Activated CD4-positive, alpha-beta T cell treated with anti-CD3 and anti-CD28 coated beads, Interleukin-2, amount 50 U/mL, for 4 hours (primary cell): ENCODE measurements at regions not wholly inside any gene's neighbourhood (a gene's known extent, or its start where the extent isn't known, plus 50 kb on each side); places are given as distances from the start of the nearest gene placed in this dataset.
"Not testable (repeated sequence)": the region's sequence is repeated elsewhere in the genome, so short reads cannot be mapped to it uniquely, and the experiment has no call there.

Experiments
- DNase-seq, 2 experiments: peaks; one replicate each; pipeline ENCODE4 v3.0.0-alpha.2; 2020

DNA sequence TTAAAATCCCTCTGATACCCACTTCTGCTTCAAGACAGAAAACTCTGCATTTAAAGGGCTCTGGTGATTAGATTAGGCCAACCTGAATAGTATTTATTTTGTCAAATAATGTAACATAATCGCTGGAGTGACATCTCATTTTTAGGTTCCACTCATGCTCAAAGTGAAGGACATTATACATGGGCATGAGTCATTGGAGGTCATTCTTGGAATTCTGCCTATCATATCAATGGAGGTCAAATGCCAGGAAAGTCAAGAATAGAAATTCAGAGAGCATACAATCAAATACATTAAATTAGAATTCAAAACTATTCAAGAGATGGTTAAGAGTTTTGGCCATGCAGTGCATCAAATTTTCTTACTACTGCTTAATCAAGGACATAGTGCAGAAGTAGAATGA is 50.8 kb upstream of the PRSS1 start:
- DNase-seq = no peak

DNA sequence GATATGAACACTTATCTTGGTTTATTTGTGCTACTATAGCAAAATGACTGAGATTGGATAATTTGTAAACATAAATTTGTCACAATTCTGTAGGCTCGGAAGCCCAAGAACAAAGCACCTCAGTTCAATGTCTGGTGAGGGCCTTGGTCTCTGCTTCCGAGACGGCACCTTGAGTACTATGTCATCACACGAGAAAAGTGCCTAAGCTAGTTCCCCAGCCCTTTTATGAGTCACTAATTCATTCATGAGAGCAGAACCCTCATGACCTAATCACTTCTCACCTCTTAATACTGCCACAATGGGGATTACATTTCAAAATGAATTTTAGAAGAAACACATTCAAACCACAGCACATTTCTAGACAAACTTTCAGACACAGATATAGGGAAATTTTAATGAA is 52.0 kb upstream of the PRSS1 start:
- no peak for DNase-seq

DNA sequence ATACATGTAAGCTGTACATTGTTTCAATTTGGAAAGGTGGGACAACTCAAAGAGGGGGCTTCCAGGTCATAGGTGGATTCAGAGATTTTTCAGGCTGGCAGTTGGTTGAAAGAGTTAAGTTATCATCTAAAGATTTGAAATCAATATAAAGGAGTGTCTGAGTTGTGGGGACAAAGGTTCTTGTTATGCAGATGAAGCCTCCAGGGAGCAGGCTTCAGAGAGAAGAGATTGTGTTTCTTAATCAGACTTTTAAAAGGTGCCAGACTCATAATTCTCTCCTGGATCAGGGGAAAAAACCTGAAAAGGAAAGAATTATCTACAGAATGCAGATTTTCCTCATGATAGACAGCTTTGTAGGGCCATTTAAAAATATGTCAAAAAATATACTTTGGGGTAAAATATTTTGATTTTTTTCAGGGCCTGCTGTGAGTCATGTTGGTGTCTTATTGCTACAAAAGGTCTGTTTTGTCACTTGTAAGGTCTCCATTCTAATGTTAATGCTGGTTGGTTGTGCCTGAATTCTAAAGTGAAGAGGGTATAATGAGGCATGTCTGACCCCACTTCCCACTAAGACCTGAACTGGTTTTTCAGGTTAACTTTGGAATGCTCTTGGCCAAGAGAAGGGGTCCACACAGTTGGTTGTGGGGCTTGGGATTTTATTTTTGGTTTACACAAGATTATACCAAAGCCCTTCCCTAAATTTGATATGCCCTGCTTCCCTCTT is 52.7 kb upstream of the PRSS1 start:
- no peak for DNase-seq

DNA sequence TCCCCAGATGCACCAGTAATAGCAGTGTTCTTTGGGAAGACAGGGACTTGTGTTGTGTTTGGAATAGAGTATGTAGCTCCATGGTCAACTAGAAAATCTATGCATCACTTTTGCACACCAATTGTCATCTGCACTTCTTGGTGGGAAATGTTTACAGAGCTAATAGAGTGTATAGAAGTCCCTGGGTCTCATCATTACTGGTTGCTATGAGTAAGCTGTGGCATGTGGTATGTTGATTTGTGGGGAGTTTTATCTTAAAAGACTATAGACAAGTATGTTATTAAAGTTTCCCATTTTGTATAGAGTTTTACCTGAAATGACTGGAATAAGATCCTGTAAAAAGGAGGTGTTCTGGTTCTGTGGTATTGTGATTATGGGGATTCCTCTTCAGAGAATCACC is 55.4 kb upstream of the PRSS1 start:
- DNase-seq = no peak

DNA sequence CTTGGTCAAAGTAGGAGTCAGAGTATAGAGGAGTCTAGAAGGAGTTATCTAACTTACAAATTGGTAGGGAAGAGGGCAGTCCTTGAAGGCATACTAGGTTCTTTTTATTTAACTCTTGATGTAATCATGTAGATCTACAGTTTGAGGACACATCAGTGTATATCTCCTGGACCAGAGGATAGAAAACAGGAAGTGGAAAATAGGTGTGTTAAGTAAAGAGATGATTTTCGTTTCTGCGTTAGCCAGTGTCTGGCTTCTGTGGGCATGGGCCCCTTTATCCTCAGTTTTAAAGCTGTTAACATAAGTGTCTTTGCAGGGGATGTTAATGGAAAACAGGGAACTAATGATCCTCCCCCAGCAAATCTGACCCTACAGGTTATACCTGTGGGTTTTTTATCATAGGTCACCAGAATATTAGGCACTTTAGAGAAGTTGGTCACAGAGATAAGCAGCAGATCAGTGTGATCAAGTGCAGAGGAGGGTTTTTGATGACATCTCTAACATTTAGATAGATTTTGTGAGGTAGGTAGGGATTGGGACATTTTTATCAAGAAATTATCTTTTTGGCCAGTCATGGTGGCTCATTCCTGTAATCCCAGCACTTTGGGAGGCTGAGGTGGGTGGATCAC is 58.6 kb upstream of the PRSS1 start:
- DNase-seq = no peak

DNA sequence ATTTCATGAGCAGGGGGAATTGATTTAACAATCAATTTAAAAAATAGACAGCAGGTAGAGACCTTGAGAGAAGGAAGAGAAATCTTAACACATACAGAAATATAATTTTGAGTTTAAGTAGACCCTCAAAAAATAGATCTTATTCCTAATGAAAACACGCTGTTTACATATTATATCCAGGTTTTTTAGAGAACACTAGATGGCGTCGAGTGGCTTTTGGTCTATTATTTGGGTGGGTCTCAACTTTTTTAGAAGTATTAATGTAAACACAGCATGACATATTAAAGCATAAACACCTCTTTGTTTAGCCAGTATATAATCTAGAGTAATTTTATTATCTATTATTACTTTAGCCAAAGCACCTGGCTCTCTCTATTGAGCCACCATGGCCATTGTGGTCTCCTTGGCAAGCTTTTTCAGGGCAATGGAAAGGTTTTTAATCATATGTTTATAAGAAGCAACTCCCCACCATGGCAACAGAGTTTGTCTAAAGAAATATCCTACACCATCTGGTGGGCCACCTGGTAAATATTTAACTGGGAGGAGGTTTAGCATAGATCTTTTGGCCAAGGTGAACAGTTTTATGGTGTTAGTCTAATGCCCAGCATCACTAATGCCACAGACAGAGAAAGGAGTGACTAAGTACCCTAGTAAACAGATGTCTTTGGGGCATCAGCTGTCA is 59.7 kb upstream of the PRSS1 start:
- DNase-seq = no peak

DNA sequence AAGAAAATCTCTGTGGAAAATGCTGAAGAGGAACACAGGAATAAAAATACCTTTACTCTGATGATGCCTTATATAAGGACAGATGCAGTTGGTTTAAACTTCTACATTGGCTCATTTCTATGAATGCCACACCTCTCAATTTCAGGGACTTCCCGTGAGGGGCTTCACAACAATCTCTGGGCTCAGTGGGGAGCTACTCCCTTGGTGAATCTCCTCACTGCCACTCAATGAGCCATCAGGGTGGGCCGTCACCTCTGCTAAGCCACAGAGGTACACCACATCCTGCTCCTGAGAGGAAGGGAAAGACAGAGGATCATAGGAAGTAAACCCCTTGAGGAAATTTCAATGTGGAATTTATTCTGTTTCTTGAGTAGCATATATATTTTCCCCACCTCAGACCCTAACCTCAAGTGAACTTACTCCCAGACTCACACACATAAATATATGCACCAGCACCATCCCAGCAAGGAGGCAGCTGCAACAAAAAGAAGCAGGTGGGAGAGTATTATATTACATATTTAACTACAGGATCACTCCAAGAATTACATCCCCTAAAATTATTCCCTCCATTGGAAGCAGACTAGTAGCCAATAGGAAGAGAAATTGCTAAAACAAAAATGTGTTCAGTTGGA is 63.3 kb upstream of the PRSS1 start:
- DNase-seq = no peak

DNA sequence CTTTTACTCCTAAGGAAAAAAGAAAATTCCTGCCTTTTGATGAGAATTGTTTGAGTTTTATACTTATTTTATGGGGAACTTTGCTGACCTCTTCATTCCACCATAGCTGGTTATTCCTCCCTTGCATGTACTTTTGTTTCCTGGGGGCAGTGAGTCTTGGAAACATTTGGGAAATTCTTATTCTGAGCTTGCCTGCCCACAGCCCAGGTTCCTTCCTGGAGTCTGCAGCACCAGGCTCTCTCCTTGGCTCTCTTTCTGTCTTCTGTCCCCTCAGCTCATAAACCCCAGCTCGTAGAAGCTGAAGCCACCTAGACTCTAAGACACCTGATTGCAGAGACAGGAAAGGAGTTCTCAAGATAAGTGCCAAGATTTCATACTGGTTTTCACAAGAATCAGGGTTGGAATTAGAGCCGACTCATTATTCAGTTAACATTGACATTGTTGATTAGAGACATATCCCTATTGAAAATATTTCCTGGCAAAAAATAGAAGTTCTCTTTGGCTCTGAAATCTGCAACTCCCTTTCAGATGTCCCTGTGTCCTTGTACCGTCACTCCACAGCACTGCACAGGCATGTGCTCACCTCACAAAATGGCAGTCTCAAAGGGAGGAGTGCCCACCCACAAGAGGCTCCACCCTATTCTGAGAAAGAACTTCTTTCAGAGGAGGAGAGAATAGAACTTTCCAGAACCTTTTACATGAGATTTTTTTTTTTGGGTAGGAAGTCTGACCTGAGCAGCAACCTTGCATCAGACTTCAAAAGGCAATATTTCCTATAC is 67.8 kb upstream of the PRSS1 start:
- DNase-seq = no peak

DNA sequence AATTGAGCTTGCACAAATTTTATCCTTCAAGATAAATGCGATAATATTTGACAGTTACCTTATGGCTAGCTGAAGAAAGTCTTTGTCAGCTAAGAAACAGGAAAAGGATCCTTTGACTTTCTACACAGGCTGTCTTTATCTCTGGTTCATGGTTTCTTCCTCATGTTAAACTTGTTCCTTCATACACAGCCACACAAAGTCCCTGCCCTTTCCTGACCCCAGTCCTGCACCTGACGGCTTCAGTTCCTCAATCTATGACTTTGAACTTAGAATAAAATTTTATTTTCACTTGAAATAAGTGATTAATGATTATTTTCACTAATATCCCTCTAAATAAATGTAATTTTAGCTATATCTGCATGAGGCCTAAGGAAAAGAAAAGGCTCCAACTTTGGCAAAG is 77.8 kb upstream of the PRSS1 start:
- no peak for DNase-seq

DNA sequence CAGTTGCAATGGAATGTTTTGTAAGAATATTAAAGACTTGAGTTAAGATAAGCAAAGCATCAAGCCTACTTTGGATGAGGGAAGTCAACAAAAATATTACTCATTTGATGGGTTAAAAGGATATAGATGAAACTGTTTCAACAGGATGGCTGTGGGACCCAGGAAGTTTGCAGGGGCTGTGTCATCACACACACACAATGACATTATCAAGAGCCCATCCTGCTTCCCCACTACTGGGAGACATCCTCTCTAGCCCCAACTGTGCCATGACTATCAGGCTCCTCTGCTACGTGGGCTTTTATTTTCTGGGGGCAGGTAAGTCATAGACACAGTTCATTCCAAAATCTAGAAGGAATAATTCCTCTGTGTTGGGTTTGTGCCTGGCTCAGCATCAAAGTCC is 78.8 kb upstream of the PRSS1 start:
- DNase-seq = no peak

DNA sequence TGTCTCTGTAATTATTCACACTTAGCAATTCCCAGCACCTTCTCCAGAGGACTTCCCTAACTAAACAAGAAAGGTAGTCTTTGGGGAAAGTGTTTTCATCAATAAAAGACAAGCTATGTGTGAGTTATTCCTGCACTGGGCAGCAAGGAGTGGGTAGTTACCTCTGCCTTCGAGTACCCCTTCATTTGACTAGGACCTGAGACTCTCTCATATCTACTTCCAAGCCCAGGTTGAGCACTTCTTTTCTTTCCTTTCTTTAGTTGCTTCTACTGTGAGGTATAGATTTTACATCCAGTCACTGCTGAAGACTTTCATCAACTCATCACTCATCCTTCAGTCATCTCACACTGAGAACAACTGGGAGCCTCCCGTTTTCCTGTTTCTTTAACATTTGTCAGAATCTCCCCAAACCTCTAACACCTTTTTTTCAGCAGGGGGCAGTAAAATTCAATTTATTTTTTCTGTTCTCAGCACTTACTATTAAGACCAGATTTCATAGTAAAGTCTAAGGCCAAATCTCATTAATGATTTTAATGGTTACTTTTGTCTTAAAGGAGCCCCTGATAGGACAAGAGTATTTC is 80.1 kb upstream of the PRSS1 start:
- no peak for DNase-seq

DNA sequence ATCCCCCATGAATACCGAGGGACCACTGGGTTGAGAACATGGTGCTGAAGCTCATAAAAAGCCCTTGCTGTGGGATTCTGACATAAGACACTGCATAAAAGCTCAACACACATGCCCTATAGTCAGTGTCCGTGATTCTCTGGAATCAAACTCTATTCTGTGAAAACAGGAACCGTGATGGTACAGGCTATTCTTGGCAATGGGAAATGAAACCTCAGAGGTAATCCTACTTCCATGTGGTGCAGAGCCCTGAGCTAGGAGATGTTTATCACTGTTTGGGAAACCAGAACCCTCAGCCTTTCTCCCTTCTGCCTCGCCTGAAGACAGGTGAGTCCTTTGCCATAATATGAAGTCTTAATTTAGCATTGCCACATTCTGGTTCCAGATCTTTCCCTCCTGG is 80.8 kb upstream of the PRSS1 start:
- no peak for DNase-seq

DNA sequence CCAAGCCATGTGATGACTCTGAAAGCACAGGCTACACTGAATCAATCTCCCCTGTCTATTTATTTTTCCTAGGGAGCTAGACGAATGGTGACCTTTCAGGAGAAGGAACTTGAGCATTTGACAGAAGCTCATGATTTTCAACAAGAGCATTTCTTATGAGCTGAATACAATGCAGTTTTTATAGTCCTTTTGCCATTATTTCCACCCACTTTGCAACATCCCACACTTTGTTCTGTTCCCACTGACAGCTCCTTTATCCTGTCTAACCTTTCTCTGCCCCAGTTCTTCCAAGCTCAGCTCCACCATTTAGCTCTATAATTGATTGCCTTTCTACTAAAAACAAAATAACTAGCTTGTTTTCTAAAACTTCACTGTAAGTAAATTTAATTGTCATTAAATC is 91.9 kb upstream of the PRSS1 start:
- DNase-seq = no peak

DNA sequence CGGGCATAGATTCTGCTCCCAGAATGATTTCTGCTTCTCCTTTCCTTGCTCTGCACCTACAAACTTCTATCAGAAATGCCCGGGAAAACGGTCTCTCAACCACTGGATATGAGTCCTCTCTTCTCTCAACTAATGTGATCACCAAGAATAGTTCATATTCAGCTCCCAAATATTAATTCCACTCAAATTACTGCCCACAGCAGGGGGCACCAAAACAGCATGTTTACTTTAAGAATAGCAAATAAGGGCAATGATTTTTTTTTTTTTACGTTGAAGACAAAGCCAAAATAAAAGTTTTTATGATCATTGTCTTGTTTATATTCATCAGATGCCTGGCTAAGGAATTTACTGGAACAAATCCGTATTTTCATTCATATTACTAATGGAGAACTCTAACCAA is 94.9 kb upstream of the PRSS1 start:
- DNase-seq = no peak

DNA sequence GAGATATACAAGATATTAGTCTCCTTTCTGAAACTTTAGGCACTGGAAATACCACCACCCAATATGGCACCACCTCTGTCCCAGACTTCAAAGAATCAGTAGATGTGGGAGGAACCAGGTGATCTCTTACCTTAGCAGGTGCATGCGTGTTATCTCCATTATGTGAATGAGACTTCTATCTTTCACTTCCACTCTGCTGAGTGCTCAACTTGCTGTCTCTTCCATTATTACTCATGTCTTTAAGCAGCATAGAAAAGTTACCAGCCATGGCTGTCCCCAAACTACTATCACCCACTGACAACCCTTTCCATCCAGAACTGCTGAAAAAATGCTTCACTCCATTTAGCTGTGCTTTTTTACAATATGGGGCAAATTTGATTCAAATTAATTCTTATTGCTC is 101.5 kb upstream of the PRSS1 start:
- no peak for DNase-seq

DNA sequence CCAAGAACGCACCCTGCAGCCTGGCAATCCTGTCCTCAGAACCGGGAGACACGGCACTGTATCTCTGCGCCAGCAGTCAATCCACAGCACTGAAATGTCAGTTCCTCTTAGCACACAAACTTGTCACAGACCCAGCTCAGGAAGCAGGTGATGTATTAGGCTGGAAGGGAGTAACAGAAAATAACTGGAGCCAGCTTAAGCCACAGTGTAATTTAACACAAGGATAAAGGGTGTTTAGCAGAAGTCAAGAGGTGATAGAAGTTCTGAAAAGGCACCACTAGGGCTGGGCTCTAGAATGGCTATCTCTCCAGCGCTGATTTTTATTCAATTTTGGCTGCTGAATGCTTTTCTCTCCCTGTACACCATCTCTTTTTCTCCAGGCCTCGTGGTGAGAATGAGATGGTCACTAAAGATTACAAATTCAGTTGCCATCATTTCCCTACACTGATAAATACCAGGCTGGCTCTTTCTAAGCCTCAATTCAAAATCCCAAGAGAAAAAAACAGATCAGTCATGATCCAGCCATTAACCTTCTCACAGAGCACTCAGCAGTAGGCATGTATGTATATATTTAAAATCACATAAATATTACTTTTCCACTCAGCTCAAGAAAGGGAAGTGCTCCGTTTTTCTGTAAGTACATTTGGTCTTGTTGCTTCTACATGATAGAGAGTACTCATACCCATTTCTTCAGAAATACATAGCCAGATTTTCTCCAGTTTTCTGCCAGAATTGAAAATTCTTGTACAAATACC is 102.7 kb upstream of the PRSS1 start:
- no peak for DNase-seq

DNA sequence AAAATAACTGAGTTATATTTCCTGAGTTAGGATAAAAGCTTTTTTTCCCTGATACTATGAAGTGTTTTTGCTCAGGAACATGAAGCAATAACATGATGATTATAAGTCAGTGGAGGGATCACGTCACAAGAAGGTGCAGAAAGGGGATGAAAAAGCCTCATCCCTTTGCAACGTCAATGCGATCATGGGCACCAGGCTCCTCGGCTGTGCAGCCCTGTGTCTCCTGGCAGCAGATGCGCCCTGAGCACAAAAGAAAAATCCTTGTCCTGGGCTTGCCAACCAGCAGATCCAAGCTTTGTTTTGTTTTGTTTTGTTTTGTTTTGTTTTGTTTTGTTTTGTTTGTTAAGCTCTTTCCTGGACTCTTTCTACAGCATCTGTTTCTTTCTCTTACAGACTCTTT is 103.5 kb upstream of the PRSS1 start:
- no peak for DNase-seq

DNA sequence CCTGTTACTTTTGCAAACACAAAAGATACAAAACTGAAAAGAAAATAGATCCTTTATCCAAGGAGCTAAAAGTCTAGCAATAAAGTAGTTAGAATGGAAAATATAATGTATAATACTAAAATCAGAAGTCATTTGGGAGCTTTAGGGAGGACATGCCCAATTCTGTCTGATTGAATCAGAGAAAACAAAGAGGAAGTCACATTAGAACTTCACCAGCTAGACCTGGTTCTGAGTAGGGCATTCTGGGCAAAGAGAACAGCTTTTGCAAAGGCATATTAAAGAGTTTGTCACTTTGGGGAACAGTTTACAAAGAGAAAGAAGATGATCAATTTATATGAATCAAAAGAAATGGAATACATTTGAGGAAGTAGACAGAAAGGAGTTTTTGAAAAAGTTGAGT is 107.0 kb upstream of the PRSS1 start:
- no peak for DNase-seq

DNA sequence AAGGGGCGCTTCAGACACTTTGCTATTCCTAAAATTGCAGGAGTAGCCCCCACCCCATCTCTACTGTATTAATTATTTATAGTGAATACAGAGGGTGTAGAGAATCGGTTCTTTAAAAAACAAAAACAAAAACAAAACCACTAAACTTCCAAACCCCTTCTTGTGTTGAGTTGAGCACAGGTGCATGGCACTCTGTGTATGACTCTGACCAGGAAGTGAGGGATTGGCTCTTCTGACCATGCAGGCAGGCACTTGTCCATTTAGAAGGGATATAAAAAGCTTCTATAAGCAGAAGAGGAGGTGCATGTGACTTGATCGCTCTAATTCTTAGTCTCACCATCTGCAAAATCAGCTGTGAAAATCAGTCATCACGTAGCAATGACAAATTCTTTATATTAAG is 108.0 kb upstream of the PRSS1 start:
- not testable (repeated sequence) for DNase-seq

DNA sequence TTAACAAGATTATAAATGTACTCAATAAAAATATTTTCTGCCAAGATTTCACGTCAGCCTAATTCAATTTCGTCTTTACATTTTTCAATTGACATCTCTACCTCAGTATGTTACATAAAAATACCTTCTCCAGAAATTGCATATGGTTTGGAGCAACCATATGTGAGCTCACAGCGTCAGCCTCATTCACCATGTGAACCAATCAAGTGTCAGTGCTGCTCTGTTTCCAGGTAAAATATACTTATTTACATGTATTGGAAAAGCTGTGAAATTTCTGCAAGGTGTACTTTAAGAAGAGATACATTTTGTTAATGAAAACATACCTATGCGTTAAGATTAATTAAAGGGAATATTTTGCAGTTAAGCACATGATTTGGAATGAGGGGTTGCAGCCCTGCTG is 110.7 kb upstream of the PRSS1 start:
- no peak for DNase-seq

DNA sequence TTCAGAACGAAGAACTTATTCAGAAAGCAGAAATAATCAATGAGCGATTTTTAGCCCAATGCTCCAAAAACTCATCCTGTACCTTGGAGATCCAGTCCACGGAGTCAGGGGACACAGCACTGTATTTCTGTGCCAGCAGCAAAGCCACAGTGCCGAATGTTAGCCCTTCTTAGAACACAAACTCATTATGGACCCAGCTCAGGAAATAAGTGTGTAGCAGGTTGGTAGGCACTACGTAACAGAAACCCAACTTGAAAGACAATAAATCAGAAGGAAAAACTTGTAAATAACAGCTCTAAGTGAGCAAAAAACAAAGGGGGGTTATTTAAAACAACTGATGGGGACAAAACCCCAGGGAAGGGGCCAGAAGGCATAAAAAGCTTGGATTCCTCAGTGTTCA is 112.0 kb upstream of the PRSS1 start:
- DNase-seq = no peak

DNA sequence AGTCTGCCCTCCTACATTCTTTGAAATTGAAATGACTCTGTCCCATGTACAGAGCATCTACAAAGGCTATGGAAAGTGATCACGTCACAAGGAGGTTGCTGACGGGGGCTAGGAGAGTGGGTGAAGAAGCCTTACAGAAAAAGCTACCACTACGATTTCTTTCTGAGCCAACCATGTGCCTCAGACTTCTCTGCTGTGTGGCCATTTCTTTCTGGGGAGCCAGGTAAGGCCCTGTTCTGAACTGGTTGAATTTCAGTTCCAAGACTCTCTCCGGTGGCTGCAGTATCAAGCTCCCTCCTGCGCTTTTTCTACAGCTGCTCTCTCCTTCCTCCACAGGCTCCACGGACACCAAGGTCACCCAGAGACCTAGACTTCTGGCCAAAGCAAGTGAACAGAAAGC is 112.5 kb upstream of the PRSS1 start:
- DNase-seq = peak; percentile 22 to 40
